ENCODE measurements at regions not wholly inside any gene's neighbourhood (a gene's known extent, or its start where the extent isn't known, plus 50 kb on each side); places are given as distances from the start of the nearest gene placed in this dataset.
"Not testable (repeated sequence)": the region's sequence is repeated elsewhere in the genome, so short reads cannot be mapped to it uniquely, and the experiment has no call there.

DNA sequence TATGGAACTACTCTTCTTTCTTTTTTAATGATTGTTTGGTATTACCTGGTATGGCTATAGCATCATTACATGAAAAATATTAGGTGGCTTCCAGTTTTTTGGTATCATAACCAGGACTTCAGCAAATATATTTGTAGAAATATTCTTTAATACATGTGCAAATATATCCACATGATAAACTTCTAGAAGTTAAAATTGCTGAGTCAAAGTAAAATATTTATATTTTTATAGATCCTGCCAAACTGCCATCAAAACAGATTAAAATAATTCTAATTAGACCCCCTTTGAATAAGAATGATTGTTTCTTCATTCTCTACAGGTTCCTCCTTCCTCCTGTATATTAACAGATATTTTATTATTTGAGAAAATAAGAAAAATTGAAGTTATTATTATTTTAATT lies 708.5 kb upstream of the INTU start:
- intact Hi-C loops (cut with DNase I) = no loop called here
- H3K27me3 ChIP-seq (ENCODE audit: insufficient read depth in 3 of 3, low read length in 2 of 3) = no peaks in the 10 kb centered on the region
- peaks cover 9% of the 10 kb centered on the region for H3K9me3 ChIP-seq
- no peaks in the 10 kb centered on the region for H3K36me3 ChIP-seq (ENCODE audit: insufficient read depth in 1 of 2, low read depth in 1 of 2)
- DNase-seq (no peak), ATAC-seq (no peak)
- no peak overlapping the region for H3K4me3 ChIP-seq
- no peak overlapping the region for H3K27ac ChIP-seq
- no peaks in the 10 kb centered on the region for H3K4me1 ChIP-seq
- TF ChIP-seq, protein P1, sequence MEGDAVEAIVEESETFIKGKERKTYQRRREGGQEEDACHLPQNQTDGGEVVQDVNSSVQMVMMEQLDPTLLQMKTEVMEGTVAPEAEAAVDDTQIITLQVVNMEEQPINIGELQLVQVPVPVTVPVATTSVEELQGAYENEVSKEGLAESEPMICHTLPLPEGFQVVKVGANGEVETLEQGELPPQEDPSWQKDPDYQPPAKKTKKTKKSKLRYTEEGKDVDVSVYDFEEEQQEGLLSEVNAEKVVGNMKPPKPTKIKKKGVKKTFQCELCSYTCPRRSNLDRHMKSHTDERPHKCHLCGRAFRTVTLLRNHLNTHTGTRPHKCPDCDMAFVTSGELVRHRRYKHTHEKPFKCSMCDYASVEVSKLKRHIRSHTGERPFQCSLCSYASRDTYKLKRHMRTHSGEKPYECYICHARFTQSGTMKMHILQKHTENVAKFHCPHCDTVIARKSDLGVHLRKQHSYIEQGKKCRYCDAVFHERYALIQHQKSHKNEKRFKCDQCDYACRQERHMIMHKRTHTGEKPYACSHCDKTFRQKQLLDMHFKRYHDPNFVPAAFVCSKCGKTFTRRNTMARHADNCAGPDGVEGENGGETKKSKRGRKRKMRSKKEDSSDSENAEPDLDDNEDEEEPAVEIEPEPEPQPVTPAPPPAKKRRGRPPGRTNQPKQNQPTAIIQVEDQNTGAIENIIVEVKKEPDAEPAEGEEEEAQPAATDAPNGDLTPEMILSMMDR (IDR thresholded peaks at IDR 0.05) = no peak

DNA sequence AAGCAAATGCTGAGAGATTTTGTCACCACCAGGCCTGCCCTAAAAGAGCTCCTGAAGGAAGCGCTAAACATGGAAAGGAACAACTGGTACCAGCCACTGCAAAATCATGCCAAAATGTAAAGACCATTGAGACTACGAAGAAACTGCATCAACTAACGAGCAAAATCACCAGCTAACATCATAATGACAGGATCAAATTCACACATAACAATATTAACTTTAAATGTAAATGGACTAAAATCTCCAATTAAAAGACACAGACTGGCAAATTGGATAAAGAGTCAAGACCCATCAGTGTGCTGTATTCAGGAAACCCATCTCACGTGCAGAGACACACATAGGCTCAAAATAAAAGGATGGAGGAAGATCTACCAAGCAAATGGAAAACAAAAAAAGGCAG lies 702.7 kb upstream of the INTU start:
- H3K4me3 ChIP-seq; H3K36me3 ChIP-seq (ENCODE audit: insufficient read depth in 1 of 2, low read depth in 1 of 2); H3K9me3 ChIP-seq; ATAC-seq; H3K4me1 ChIP-seq; H3K27ac ChIP-seq; DNase-seq; H3K27me3 ChIP-seq (ENCODE audit: insufficient read depth in 3 of 3, low read length in 2 of 3); intact Hi-C loops (cut with DNase I): not testable (repeated sequence)
- 77 to 90% (median 88%) methylated on average over 2 to 4 of the region's 4 CpGs for WGBS, 3 donors

DNA sequence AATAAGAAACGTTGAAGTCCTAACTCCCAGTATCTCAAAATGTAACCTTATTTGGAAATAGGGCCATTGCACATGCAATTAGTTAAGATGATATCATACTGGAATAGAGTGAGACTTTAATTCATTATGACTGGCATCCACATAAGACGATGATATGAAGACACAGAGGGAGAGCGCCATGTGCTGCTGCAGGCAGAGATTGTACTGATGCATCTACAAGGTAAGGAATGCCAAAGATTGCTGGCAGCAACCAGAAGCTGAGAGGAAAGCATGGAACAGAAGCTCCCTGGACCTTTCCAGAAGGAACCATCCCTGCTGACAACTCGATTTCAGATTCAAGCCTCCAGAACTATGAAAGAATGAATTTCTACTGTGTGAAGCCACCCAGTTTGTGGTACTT lies 697.0 kb upstream of the INTU start:
- Histone ChIP-seq H3K27me3 (ENCODE audit: insufficient read depth in 3 of 3, low read length in 2 of 3) (no peaks in the 10 kb centered on the region), H3K4me1 (no peaks in the 10 kb centered on the region), H3K9me3 (no peaks in the 10 kb centered on the region), H3K27ac (no peak overlapping the region), H3K4me3 (no peak overlapping the region), H3K36me3 (ENCODE audit: insufficient read depth in 1 of 2, low read depth in 1 of 2) (no peaks in the 10 kb centered on the region)
- WGBS, 3 donors = 36 to 55% (median 43%) methylated on average over 4 of the region's 4 CpGs
- no peak for DNase-seq
- TF ChIP-seq, protein P1 (IDR thresholded peaks at IDR 0.05) = no peak
- intact Hi-C loops (cut with DNase I) = no loop called here
- ATAC-seq = no peak

DNA sequence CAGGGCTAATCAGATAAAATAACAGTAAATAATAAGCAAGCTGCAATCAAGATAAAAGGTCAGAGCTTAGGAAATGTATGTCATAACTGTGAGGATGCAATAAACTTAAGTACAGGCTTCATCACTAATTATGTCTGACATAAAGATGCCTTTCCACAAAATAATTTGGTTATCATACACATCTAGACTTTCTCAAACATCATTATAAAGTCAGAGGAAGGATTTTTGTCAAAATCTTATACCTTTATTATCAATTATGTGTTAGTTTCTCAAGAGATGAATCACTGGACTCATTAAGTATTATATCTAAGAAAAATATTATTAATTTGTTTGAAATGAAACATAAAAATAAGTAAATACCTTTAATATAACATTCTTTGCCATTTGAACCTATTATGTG lies 695.4 kb upstream of the INTU start:
- Histone ChIP-seq H3K4me3 (no peak overlapping the region), H3K4me1 (no peaks in the 10 kb centered on the region), H3K9me3 (no peaks in the 10 kb centered on the region), H3K27me3 (ENCODE audit: insufficient read depth in 3 of 3, low read length in 2 of 3) (no peaks in the 10 kb centered on the region), H3K36me3 (ENCODE audit: insufficient read depth in 1 of 2, low read depth in 1 of 2) (no peaks in the 10 kb centered on the region), H3K27ac (no peak overlapping the region)
- DNase-seq (no peak), ATAC-seq (no peak)
- TF ChIP-seq, protein P1 (IDR thresholded peaks at IDR 0.05) = no peak
- intact Hi-C loops (cut with DNase I) = no loop called here

DNA sequence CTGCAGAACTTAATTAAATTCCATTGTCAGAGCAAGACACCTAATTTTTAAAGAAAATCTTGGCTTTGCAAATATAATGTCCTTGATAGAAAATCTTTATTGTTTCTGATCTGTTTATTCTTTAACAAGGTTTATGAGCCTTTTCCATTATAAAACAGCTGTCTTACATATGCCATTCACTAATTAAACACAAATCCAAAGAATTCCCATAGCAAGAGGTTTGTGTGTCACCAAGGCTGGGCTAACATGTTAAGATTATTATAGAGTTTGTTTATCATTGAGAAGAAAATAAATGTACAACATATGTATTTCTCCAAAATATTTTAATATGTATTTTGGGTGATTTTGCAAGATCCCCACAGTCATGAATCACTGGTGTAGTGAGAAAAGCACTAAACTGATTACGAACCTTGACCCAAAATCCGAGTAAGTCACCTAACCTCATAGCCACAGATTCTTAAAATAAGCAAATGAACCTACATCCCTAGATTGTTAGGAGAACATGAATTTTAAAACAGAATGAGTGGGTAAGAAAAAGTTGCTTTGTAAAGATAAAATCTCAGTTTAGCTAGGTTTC lies 694.8 kb upstream of the INTU start:
- Histone ChIP-seq H3K9me3 (no peaks in the 10 kb centered on the region), H3K4me1 (no peaks in the 10 kb centered on the region), H3K36me3 (ENCODE audit: insufficient read depth in 1 of 2, low read depth in 1 of 2) (no peaks in the 10 kb centered on the region), H3K27me3 (ENCODE audit: insufficient read depth in 3 of 3, low read length in 2 of 3) (no peaks in the 10 kb centered on the region), H3K4me3 (no peak overlapping the region), H3K27ac (no peak overlapping the region)
- WGBS, 3 donors = 82 to 84% (median 83%) methylated on average over 2 of the region's 2 CpGs
- intact Hi-C loops (cut with DNase I) = no loop called here
- ATAC-seq (no peak), DNase-seq (no peak)
- TF ChIP-seq, protein P1 (IDR thresholded peaks at IDR 0.05) = no peak

All from psoas muscle (tissue), 7 donors.